ENCODE measurements at regions not wholly inside any gene's neighbourhood (a gene's known extent, or its start where the extent isn't known, plus 50 kb on each side); places are given as distances from the start of the nearest gene placed in this dataset.
"Not testable (repeated sequence)": the region's sequence is repeated elsewhere in the genome, so short reads cannot be mapped to it uniquely, and the experiment has no call there.

DNA sequence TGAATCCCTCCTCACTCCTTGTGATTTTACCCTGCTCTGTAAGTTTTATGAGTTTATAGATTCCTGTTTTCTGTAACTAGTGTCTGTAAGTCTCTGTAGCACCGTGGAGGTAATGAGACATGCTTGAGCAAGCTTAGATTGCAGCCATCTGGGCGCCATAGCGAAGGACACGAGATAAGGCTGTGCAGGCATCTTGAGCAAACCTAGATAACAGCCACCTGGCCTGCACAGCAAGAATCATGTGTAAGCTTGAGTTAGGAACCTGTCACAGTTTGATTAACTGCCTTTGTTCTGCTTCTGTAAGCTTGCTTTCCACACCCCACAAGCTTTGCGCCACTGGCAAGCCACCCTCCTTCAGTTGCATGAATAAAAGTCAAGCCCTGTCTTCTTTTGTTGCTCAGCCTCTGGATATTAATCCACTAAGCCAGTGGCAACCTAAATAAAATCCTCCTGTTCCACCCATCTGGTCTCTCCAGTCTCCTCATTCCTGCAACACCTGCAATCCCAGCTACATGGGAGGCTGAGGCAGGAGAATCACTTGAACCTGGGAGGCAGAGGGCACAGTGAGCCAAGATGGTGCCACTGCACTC is 270.6 kb upstream of the RGPD4 start:
- no peak for DNase-seq

DNA sequence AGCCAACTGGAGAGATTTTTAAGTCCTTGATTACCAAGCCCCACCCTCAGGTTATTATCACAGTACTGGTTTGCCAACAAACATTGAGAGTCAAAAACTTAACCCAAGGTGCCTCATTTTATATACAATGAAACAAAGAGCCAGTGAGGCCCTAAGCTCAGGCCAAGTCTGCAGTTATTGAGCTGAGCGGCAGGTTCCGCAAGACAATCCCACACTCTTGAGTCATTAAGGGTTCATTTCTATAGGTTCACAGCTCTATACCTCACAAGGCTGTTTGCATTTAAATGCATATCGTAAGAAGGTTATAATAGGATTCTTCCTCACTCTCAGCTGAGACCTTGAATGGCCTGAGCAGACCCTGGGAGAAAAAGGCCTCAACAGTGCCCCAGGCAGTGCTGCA is 268.4 kb upstream of the RGPD4 start:
- no peak for DNase-seq

DNA sequence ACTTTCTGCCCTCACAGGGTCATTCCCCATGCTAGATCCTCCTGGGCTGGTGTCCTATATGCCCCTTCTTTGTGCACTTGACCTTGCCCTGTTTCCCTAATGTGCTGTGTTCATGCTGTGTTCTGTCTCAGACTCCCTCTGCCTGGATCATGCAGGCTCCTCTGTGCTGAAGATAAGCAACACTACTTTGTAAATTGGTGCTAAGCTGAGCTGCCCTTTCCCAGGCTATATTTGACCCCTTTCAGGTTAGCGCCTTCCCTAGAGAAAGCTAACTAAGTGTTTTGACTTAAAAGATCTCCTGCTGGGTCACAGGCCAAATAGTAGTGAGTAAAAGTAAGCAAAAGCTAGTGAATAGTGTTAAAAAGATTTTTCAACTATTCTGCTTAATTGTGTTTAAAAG is 257.2 kb upstream of the RGPD4 start:
- no peak for DNase-seq

DNA sequence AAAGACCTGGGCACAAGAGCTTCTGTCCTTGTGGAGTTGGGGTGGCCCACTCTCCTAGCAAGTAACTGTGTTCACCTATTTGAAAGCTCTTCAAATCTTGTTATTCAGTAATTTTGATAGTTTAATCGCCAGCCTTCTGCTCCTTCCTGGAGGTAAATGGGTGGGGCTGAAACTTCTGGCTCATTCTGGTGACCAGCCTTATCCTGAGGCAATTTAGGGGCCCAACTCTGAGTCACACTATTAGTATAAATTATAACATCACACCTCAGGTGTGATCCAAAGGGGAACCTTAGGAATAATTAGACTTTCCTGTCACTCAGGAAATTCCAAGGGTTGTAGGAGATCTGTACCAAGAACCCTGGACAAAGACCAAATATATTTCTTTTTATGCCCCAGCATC is 255.8 kb upstream of the RGPD4 start:
- no peak for DNase-seq

DNA sequence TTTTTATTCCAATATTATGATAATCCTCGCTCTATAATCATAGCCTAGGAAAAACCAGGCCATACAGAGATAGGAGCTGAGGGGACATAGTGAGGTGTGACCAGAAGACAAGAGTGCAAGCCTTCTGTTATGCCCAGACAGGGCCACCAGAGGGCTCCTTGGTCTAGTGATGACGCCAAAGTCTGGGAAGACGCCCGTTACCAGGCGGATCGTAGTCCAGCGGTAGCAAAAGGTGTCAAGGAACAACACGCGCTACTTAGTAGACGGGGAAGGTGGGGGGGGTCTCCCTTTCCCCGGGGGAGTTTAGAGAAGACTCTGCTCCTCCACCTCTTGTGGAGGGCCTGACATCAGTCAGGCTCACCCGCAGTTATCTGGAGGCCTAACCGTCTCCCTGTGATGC is 253.8 kb upstream of the RGPD4 start:
- not testable (repeated sequence) for DNase-seq

DNA sequence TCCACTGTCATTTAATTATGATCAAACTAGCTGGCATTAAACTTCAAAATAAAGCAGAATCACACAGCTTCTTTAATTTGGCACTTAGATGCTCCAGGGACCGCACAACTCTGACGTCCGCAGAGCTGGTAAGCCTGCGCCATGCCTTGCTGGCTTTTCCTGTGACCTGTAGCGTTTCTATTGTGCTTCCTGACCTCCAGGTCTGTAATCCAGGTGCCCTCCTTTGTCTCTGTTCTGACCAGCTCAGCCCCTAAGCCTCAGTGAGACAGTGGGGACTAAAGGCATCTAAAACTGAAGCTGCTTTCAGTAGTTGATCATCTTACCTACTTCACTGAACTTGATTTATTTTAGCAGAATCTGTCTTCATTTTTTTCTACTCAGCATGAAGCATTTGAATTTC is 249.7 kb upstream of the RGPD4 start:
- no peak for DNase-seq

DNA sequence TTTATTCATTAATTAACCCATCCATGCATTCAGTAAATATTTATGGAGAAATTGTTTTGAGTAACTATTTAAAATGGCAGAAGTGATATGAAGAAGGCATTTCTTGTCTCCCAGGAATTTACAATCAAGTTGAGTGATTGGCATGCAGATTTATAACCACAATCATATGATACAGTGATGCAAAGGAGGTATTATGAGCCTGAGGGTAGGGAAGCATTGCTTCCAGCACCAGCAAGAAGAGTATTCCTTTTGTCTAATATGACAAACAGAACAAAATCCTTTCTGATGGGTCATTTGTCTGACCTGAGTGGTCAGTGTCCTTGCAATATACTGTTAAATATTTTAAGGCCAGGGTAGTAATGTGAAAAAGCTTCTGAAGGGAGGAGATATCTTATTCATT is 244.2 kb upstream of the RGPD4 start:
- DNase-seq: no peak

DNA sequence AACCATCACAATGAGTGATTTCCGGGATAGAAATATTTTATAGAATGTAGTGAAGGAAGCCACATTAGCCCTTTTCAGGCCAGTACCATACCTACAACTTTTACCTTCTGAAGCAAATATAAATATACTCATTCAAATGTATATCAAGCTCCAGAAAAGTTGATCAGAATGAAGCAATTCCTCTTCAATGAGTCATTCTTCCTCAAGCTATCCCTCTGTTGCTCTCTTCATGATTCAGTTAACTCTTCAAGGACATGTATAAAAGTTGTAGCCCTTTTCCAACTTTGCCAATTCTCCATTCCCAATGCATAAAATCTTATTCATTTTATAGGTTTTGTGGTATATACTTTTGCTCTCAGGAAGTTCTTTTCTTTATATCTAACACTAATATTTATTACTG is 242.1 kb upstream of the RGPD4 start:
- no peak for DNase-seq

DNA sequence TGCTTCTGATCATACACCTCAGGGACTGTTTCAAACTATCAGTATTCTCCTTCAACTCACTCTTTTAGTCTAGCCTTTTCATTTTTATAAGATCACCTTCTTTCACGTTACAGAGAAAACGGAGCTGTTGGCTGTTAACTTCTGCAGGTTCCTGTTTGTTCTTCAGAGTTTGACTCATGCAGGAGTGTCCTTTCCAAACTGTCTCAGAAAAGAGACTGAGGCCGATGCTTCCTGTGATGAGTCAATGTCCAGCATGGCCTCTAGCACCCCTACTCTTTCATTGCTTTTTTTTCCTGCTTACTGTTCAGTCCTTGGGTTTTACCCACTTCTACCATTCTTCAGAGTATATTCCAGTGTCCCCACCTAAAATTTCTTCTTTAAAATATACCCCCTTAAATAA is 240.8 kb upstream of the RGPD4 start:
- no peak for DNase-seq

DNA sequence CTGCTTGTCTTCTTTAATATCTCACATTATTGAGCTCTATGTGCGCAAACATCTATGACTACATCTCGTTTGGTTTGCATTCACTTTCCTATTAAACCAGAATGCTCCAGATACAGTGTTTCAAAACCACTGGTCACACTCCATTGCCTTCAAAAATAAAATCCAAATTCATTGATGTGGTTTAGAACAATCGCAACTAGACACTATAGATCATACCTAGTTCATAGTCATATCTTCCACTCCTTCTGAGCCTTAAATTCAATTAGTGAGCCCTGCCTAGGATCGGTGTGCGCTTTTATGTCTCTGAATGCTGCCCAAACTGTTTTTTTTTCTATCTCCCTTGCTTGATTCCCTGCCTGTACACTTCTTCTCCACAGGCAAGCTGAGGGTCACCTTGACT is 238.5 kb upstream of the RGPD4 start:
- DNase-seq: no peak

DNA sequence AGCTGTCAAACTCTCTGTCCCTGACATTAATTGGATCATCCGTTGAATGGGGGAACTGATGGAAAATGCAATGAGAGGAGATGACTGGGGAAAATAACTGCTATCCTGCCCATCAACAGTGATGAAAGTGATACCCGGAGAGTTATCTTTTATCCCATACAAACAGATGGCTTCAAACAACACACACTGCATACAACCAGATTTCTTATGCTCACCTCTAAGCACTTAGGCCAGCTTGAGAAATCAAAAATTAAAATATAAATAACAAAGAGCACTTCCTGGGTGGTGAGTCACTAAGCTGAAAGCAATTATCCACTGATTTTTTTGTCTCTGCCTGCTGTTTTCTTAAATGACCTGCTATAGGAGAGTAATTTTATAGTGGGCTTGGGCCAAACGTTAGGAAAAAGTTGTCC is 237.6 kb upstream of the RGPD4 start:
- DNase-seq: no peak

DNA sequence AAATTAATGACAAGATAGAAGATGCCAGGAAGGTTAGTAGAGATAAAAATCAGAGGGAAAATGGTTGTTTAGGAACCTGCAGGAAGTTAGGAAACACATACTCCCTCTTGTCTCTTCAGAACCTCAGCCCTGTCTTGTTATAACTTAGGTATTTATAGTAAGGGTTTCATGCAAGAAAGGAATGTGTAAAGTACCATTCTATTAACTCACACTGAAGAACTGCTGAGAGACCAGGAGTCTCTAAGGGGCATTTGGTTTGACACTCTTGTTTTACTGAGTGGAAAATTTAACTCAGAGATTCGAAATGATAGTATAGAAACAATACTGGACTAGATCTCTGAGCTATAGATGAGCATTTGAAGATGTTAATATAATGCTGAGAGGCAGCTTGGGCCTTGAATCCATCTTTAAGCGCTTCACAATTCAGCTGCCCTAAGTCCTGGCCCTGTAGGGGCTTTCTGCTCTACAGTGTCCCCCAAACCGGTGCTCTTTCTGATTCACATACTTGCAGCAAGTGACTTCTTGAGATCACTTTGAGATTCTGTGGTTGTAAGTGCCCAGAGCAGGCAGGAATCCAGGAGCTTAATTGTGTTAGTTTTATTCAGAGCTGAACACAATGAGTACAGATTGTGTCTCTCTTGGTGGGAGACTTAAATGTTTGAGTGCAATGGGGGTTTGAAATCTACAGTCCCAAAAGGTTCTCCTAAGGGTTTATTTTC is 235.0 kb upstream of the RGPD4 start:
- DNase-seq: peak in 1 of 3 donors; percentile 36

DNA sequence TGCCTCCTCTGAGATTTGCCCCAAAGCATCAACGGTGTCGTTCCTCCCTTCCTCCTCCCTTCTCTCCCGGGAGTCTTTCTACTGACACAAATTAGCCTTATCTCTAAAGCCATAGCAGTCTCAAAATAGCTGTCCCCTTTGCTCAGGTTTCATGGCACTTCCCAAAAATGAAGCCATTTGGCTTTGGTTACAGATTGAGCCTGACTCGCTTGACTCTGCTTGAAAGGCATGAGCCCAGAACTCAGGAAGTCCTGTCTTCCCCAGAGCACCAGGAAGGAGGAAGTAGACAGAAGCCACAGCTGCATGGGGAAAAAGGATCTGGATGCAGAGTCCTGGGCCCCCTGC is 234.4 kb upstream of the RGPD4 start:
- no peak for DNase-seq

DNA sequence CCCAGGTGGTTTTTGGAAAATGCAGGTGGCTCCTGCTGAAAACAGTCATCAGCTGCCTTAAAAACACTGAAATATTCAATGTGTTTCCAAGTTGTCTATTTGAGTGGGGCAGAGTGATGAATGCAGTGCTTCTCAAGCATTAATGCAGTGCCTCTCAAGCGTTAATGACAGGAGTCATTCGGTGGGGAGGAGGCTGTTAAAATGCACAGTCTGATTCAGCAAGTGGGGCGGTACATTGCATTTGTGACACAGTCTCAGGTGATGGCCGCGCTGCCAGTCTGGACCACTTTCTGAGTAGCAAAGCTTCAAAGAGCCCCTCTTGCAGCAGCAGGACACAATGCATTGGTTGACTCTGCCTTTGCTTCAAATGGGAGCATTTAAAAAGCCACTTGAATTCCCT is 231.4 kb upstream of the RGPD4 start:
- no peak for DNase-seq

DNA sequence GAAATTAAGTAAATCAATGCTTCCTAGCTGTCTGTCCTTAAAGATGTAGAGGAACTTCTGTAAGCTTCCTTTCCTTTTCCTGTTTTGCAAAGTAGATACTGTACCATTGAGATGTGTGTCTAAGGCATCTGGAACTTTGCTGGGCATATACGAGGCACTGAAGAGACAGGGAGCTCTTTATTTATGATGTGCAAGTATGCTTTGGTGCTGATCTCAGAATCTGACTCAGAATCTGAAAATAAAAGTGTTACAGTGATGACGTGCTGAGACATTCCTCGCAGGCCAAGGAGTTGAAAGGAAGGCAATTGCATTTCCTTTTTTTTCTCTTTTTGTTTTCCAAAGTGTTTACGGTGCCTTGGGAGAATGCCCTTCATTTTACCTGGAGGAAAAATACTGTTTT is 230.9 kb upstream of the RGPD4 start:
- peak in 1 of 3 donors; percentile 52 for DNase-seq

DNA sequence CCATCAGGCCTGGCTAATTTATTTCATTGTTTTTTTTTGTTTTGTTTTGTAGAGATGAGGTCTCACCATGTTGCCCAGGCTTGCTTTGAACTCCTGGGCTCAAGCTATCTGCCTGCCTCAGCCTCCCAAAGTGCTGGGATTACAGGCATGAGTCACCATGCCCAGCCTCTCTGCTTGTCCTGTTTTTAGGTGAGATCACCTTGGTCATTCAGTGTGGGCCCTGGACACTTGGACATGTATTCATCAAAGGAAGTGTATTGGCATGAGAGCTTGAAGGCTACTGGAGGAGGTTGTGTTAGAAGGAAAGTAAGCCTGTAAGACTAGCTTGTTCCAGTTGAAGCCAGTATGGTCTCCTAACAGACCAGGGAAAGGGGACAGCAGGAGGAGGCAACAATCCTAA is 229.2 kb upstream of the RGPD4 start:
- no peak for DNase-seq

DNA sequence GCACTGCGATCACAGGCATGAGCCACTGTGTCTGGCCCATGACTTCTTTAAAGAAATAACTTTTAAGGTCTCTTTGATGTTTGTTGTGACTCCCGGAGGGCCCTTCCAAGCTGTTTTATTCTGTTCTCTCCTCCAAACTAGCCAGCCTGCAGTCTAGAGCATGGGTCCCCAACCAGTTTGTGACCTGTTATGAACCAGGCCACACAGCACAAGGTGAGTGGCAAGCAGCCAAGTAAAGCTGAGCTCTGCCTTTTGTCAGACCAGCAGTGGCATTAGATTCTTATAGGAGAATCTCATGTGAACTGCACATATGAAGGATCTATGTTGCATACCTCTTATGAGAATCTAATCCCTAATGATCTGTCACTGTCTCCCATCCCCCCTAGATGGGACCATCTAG is 223.9 kb upstream of the RGPD4 start:
- DNase-seq: no peak

DNA sequence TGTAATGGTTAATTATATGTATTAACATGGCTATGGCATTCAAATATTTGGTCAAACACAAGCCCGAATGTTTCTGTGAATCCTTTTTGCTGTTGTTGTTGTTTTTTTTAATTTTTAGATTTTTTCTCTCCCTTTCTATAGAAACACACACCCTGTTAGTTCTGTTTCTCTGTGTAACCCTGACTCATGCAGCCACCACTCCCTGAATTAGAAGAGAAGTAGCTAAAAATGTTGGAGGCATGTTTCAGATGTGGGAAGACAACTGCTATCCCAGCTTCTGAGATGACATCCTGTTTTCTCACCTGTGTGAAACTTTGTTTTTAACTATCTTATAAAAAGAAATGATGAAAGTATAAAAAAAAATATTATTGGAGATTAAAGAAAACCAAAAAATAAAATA is 219.6 kb upstream of the RGPD4 start:
- no peak for DNase-seq

DNA sequence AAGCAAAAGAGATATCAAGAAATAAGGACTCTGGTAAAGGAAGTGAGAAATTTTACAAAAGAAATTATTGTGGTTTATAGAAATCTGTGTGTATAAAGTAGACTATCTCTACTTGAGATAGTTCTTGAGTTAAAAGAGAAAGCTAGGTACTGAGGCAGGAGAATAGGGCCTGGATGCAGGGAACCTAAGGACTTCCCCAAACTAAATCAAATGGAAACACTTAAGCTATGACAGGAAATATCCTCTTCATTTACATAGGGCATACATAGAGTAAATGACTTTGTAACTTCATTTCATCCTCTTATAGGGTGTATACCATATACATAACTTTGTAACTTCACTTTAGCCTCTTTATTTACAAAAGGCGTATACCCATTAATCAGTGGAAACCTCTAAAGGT is 219.2 kb upstream of the RGPD4 start:
- DNase-seq: no peak

DNA sequence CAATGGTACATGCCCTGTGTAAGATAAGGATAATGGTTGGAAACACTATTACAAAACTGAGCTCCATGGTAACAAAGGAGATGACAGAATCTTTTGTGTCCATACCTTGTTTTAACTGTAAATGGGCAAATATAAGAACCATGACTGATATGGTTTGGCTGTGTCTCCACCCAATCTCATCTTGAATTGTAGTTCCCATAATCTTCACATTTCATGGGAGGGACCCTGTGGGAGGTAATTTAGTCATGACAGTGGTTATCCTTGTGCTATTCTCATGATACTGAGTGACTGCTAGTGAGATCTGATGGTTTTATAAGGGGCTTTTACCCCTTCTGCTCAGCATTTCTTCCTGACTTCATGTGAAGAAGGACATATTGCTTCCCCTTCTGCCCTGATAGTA is 211.7 kb upstream of the RGPD4 start:
- no peak for DNase-seq

DNA sequence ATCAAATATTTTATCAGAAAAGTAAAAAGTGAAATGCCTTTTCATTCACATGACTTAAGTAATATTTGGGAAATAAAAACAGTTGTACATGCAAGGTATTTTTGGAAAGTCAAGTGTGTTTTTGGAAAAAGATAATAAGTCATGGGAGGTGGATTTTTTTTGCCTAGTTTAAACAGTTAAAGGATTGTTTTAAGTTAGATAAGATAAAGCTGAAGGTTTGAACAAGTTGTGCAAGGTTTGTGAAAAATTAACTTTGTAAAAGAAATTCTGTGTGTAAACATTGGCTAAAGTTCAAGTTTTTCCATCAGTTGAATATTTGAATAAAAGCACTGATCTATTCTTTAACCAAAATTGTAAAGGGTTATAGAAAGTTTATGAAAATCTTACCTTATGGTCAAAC is 207.9 kb upstream of the RGPD4 start:
- DNase-seq: no peak

DNA sequence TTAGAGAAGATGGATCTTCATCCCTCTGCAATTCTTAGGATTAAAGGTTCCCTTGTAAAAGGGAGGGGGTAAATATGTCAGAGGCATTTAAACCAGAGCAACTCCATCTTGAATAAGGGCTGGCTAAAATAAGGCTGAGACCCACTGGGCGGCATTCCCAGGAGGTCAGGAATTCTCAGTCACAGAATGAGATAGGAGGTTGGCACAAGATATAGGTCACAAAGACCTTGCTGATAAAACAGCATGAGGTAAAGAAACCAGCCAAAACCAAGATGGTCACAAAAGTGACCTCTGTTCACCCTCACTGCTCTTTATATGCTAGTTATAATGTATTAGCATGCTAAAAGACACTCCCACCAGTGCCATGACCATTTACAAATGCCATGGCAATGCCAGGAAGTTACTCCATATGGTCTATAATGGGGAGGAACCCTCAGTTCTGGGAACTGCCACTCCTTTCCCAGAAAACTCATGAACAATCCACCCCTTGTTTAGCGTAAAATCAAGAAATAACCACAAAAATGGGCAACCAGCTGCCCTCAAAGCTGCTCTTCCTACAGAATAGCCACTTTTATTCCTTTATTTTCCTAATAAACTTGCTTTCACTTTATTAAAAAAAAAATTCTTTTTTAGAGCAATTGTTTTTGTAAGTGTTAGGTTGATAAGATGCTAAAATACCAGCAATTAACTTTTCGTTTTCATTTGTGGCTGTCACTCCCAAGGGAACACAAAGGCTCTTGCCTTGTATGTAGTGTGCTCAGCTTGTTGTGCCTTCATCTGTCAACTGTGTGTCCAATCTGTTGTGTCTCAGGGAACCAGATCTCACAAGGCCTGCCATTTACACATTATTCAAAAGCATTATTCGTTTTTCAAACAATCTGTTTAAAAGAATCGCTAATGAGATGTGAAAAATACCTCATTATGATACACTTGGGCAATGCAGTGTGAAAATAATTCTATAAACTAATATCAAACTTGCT is 205.2 kb upstream of the RGPD4 start:
- DNase-seq: no peak

DNA sequence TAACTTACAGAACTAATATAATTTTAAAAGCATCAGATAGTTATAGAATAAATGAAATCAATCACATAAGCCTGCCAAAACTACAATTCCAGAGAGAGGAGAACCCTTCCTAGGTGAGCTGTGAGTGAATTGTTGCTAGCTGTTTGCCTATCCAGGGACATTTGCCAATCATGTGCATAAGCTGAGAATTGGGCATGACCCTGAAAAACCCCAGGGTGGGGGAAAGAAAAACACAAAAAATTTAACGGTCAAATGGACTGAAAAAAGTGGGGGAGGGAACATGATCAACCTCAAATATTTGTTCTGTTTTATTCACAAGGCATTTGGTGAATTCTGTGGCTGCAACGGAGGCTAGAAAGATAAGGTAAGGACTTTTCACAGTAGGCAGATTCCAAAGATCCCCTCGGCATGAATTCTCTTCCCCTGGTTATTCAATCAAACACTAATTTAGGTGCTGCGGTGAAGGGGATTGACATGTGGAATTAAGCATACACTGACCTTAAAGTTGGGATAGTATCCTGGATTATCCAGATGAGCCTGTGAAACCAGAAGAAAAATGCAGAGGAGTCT is 203.9 kb upstream of the RGPD4 start:
- DNase-seq: no peak
